GM12892 (cell line): ENCODE measurements at regions not wholly inside any gene's neighbourhood (a gene's known extent, or its start where the extent isn't known, plus 50 kb on each side); places are given as distances from the start of the nearest gene placed in this dataset.

Source experiments
- DNase-seq: peaks from one replicate; pipeline ENCODE4 v3.0.0; 2011; ENCODE audit not compliant: insufficient read length
- FAIRE-seq: peaks from 2 replicates; lab custom pipeline; 2011; peaks lifted over from hg19 to GRCh38; lab: Jason Lieb, UNC
- POLR2A ChIP-seq: IDR thresholded peaks from 2 replicates; pipeline ENCODE4 v1.6.1; 2011; ENCODE audit warnings: low read depth, low read length, control low read depth
- POLR2AphosphoS5 ChIP-seq: IDR thresholded peaks from 2 replicates; pipeline ENCODE4 v1.6.1; 2011; ENCODE audit warnings: low read depth, low read length, control low read depth
- TAF1 ChIP-seq: IDR thresholded peaks from 2 replicates; pipeline ENCODE4 v1.6.1; 2011; ENCODE audit warnings: low read depth, mild to moderate bottlenecking, control low read depth, low read length, borderline replicate concordance

DNA sequence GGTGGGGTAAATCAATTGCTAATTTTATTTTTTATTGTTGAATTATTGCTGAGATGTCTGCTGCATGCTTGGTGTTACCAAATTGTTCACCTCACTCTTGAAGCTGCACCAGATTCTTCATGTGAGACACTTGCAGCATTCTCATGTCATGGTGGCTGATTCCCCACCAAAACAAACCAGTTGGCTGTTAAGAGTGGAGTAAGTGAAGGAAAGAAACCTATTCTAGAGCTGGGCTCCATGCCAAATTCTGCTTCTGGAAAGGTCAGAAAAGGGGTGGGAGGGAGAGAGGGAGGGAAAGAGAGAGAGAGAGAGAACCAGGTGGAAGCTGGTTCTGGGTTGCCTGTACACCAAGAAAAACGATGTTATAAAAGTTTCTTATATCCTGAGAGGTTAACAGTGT is 317.5 kb upstream of the THRB start:
- FAIRE-seq, result no peak
- DNase-seq, result no peak
- no peak for TF ChIP-seq POLR2A
- no peak for TF ChIP-seq TAF1
- TF ChIP-seq POLR2AphosphoS5, result no peak

DNA sequence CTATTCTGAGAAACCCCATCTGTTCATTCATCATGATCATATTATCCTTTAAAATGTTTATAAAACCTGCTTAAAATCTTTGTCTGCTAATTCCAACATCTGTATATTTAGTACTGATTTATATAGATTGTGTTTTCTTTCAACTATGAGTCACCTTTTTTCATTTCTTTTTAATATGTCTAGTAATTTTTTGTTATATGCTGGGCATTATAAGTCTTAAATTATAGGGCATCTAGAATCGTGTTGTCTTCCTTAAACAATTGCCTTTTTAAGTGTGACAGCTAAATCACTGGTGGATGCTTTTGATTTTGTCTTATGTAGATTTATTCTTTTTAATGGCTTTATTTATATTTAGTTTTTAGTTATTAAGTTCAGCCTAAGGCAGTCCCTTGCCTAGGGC is 323.4 kb upstream of the THRB start:
- FAIRE-seq (no peak), DNase-seq (no peak)
- TF ChIP-seq POLR2AphosphoS5, result no peak
- TF ChIP-seq POLR2A, result no peak

DNA sequence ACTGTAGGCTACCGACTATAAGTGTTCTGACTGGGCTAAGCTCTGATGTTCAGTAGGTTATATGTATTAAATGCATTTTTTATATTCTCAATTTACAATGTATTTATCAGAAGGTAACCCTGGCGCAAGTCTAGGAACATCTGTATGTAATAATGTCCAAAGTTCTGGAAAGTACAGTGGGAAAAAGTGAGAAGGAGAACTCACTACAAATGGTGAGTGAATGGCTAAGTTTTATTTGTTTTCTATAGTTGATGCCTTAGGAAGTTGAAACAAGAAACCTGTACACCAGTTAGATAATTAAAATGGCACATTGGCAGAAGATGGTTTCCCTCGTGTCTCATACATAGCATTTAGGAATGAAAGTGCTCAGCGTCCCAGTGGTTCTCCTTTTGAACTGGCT is 333.4 kb upstream of the THRB start:
- TF ChIP-seq TAF1, result no peak
- no peak for TF ChIP-seq POLR2A
- TF ChIP-seq POLR2AphosphoS5, result no peak
- DNase-seq, result no peak
- no peak for FAIRE-seq

DNA sequence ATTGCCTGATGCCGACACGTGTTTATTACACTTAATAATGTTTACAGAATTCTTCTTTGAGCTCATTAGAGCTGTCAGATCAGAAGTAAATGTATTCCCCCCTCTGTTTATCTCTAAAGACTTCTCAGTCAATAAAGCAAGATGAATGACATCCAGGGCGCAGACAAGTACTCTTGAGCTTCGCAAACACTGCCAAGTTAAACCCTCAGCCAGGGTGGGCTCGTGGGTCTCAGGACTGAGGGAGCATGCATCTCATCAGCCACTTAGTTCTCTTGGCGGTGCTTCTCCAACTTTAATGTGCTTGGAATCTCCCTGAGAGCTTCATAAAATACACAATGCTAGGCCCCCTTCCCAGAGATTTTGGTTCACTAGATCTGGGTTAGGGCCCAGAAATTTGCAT is 333.9 kb upstream of the THRB start:
- TF ChIP-seq POLR2AphosphoS5 (no peak), TAF1 (no peak), POLR2A (no peak)
- no peak for DNase-seq
- FAIRE-seq, result no peak

DNA sequence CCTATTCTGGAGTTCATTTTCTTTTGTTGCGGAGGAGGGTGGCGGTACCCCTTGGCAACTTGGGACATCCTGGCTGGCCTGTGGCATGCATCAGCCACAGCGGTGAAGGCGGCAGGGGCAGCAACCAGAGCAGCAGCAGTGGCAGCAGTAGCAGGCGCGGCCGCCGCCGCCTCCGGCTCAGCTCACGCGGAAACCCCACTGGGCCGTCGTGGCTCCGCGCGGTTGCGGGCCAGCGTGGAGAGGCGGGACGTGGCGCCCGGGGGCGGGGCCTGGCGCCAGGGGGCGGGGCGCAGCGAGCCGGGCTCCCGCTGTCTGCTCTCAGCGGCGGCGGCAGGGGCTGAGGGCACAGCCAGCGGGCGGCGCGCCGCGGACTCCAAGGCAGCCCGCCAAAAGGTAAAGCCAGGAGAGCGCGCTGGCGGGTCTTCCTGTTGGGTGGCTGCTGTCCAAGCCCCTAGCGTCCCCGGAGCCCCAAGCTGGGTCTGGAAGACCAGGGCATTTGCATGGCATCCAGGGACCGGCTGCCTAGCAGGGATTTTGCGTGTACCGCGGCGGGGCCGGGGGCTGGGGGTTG is 334.4 kb upstream of the THRB start:
- FAIRE-seq, result no peak
- no peak for DNase-seq

DNA sequence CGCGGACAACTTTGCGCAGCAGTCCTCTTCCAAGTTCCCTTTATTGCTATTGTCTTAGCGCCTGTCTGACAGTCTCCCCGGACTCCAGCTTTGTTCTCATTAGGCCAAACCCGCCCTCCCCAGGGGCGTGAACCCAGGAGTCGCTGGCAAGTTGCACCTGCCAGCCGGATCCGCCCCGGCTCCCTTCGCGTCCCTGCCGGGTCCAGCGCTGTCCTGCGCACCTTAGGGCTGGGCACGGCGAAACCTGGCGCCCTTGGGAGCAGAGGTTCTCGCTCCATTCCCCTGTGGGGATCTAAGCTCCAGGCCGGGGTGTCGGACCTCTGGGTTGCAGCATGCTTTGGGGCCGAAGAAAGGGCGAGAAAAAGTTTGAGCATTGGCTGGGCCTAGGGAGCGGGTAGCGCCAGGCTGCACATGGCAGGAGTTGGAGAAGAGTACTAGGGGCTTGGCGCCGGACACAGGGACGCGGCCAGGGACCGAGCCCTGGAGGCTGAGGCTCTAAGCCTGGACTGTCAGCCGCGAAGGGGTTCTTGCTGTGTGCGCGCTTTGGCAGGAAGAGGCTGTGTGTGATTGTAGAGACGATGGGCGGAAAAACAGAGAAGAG is 335.1 kb upstream of the THRB start:
- no peak for DNase-seq
- FAIRE-seq, result no peak
- TF ChIP-seq POLR2AphosphoS5 (no peak), TAF1 (no peak), POLR2A (no peak)

More for the DNA sequence above, 334.4 kb upstream of the THRB start:
- TF ChIP-seq POLR2A (no peak), POLR2AphosphoS5 (no peak), TAF1 (no peak)

DNA sequence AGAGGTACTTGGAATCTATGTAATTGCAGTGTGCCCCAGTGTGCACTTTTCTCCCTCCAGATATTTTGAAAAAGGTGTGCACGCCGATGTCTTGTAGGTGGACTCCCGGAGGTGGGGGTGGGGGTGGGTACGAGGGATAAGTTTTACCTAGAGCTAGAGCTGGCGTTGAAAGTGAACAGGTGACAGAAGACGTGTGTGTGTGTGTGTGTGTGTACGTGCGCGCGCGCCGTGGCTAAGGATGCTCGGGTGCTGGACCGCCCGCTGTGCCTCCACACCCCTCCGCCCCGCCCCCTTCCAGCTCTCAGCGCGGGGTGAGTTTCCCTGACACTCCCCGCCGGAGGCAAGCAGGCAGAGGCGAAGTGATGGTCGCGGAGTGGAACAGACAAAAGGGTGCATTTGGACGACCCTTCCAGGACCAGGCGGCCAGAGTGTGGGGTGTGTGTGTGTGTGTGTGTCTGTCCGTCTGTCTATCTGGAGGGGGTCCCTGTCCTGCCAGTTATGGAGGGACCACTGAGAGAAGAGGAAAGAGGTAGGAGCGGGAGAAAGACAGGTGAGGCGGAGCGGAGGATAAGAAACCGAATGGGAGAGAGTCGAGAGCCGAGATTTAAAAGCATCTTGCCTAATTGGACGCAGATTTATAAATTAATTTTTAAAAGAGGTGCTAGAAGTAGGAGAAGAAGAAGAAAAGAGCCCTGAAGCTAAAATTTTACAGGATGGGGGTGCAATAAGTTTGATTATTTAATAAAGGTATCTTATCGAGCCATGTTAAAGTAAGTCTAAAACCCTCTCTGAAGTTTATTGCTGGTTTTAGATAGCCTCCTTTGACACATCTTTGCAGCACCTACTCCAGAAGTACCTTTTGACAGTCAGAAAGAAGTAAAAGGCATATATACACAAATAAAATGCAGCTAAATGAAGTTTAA is 335.8 kb upstream of the THRB start:
- DNase-seq (no peak), FAIRE-seq (no peak)
- TF ChIP-seq TAF1, result no peak
- no peak for TF ChIP-seq POLR2AphosphoS5
- no peak for TF ChIP-seq POLR2A

DNA sequence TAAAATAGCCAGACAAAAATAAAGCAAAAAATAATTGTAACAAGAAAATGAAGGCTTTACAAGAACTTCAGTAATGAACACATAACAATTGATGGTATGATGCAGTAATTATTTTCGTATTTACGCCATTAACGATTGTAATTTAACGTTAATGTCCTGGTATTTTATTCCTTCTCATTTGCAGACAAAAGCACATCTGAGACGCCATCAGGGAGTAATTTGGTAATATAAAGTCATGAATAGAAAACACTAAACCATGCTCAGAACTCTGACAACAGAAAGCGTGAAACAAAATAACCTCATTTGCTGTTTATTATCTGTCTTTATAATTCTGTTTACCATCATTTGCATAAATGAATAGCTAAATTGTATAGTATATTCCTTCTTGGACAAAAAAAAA is 336.6 kb upstream of the THRB start:
- TF ChIP-seq POLR2AphosphoS5 (no peak), TAF1 (no peak), POLR2A (no peak)
- no peak for DNase-seq
- FAIRE-seq, result no peak

DNA sequence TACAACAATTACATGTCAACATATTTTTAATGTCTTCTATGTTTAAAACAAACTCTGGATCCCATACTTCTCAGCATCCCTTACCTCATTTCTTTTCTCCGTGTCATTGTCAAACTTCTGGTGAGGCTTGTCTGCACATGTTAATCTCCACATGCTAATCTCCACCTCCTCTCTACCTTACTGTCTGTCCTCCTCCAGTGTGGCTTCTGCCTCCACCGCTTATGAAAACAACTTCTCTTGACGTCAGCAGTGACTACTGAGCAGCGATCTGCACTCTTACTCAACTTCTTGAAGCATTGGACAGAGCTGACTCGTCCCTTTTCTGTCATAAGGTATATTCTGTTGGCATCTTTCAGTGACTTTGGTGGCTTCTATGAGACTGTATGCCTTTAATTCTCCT is 338.2 kb upstream of the THRB start:
- TF ChIP-seq TAF1 (no peak), POLR2AphosphoS5 (no peak), POLR2A (no peak)
- no peak for DNase-seq
- FAIRE-seq, result no peak

DNA sequence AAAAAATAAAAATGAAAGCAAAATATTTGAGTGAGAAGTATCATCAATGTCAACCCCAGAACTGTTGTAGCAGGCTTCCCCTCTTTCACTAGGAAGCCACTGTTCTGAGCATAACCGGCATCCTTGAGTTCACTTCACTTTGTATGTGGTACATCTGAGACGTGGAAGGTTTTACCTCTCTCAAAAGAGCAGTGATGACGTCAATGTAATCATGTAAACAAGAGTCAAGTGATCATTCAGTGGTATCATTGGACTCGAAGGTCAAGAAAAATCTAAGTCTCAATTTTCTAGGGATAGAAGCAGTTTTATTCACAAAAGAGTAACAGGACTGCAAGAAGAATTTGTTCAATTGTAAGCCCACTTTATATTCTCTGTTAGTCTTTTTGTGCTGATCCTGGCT is 339.8 kb upstream of the THRB start:
- no peak for FAIRE-seq
- DNase-seq, result no peak
- no peak for TF ChIP-seq POLR2A
- TF ChIP-seq POLR2AphosphoS5, result no peak
- TF ChIP-seq TAF1, result no peak

DNA sequence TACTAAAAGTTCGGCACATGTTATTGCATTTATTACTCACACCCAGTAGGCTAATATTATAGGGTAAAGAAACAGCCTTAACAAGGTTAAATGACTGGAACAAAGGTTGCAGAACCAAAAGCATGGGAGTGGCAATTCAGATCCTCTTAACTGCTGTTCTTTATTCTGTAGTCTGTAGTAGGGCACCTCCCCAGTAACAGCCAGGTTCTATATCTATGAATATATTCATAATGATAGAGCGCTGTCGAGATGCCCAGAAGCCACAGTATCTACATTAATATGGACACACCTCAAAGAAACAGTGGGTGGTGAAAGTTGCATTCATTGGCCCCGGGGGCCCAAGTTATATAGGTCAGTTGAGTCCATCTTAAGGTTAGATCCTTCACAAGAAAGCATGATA is 340.9 kb upstream of the THRB start:
- DNase-seq, result no peak
- FAIRE-seq, result no peak
- TF ChIP-seq POLR2AphosphoS5, result no peak
- TF ChIP-seq TAF1, result no peak
- no peak for TF ChIP-seq POLR2A
